ENCODE measurements at regions not wholly inside any gene's neighbourhood (a gene's known extent, or its start where the extent isn't known, plus 50 kb on each side); places are given as distances from the start of the nearest gene placed in this dataset.
"Not testable (repeated sequence)": the region's sequence is repeated elsewhere in the genome, so short reads cannot be mapped to it uniquely, and the experiment has no call there.

DNA sequence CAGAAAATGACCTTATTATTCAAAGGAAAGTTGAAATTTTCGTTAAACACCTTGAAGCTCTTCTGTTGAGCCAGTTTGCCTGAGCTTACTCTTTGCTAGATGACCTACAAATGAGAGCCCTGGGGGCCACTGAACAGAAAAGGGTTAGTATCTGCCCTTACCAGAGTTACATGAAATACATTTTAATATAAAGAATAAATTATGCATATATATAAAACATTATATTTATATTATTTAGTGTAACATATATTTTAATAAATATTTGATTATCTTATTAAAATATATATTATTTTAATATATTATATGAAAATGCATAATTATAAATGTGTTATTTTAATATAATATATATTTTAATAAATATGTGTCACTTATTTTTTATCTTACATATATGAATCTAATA is 628.4 kb upstream of the TPK1 start:
- Histone ChIP-seq H3K79me2 (ENCODE audit: insufficient read depth, low read length) (no peaks in the 10 kb centered on the region), H3K27me3 (ENCODE audit: low read length) (no peaks in the 10 kb centered on the region), H3K9me3 (ENCODE audit: insufficient read depth, low read length) (no peaks in the 10 kb centered on the region), H2AFZ (ENCODE audit: low read depth, low read length, severe bottlenecking) (no peak overlapping the region), H3K36me3 (ENCODE audit: low read length) (no peaks in the 10 kb centered on the region), H4K20me1 (ENCODE audit: low read depth, low read length) (no peaks in the 10 kb centered on the region), H3K9me2 (replicated peaks; ENCODE audit: insufficient read depth, low read length) (no peaks in the 10 kb centered on the region), H3F3A (ENCODE audit: insufficient read depth) (no peaks in the 10 kb centered on the region), H3K9ac (ENCODE audit: low read length) (no peak overlapping the region), H3K4me2 (ENCODE audit: low read depth, low read length, poor library complexity, severe bottlenecking) (no peak overlapping the region), H3K4me3 (ENCODE audit: insufficient read depth, low read length, poor library complexity, severe bottlenecking) (no peak overlapping the region), H3K27ac (ENCODE audit: low read depth, low read length) (no peak overlapping the region)
- no peak for TF ChIP-seq EZH2phosphoT487 (conservative IDR thresholded peaks at IDR 0.05; ENCODE audit: low read length)
- TF ChIP-seq, protein P1, sequence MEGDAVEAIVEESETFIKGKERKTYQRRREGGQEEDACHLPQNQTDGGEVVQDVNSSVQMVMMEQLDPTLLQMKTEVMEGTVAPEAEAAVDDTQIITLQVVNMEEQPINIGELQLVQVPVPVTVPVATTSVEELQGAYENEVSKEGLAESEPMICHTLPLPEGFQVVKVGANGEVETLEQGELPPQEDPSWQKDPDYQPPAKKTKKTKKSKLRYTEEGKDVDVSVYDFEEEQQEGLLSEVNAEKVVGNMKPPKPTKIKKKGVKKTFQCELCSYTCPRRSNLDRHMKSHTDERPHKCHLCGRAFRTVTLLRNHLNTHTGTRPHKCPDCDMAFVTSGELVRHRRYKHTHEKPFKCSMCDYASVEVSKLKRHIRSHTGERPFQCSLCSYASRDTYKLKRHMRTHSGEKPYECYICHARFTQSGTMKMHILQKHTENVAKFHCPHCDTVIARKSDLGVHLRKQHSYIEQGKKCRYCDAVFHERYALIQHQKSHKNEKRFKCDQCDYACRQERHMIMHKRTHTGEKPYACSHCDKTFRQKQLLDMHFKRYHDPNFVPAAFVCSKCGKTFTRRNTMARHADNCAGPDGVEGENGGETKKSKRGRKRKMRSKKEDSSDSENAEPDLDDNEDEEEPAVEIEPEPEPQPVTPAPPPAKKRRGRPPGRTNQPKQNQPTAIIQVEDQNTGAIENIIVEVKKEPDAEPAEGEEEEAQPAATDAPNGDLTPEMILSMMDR (IDR thresholded peaks at IDR 0.05; ENCODE audit: insufficient read depth, low read length, poor library complexity, severe bottlenecking): no peak

DNA sequence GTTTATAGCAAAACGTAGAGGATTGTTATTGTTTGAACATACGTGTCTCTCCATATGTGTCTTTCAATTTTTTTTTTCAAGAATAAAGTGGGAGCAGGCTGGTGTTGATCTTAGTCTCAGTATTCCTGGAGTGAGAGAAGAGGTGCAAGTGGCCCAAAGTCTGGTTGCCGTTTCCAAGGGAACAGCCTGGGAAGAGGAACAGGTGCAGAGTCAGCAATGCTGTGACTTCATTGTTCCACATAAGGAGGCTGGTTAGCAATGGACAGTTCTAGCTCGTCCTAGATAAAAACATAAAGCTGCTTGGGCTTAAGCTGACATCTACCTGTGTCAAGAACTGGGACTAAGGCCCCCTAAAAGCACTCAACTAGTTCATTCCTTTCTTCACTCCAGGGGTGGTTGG is 626.6 kb upstream of the TPK1 start:
- Histone ChIP-seq H3K4me2 (ENCODE audit: low read depth, low read length, poor library complexity, severe bottlenecking) (no peak overlapping the region), H3K9me3 (ENCODE audit: insufficient read depth, low read length) (no peaks in the 10 kb centered on the region), H3K36me3 (ENCODE audit: low read length) (no peaks in the 10 kb centered on the region), H3K79me2 (ENCODE audit: insufficient read depth, low read length) (no peaks in the 10 kb centered on the region), H2AFZ (ENCODE audit: low read depth, low read length, severe bottlenecking) (no peak overlapping the region), H3F3A (ENCODE audit: insufficient read depth) (no peaks in the 10 kb centered on the region), H4K20me1 (ENCODE audit: low read depth, low read length) (no peaks in the 10 kb centered on the region), H3K4me3 (ENCODE audit: insufficient read depth, low read length, poor library complexity, severe bottlenecking) (no peak overlapping the region), H3K27ac (ENCODE audit: low read depth, low read length) (no peak overlapping the region), H3K9me2 (replicated peaks; ENCODE audit: insufficient read depth, low read length) (no peaks in the 10 kb centered on the region), H3K9ac (ENCODE audit: low read length) (no peak overlapping the region), H3K27me3 (ENCODE audit: low read length) (no peaks in the 10 kb centered on the region)
- TF ChIP-seq EZH2phosphoT487 (conservative IDR thresholded peaks at IDR 0.05; ENCODE audit: low read length): no peak
- TF ChIP-seq, protein P1 (IDR thresholded peaks at IDR 0.05; ENCODE audit: insufficient read depth, low read length, poor library complexity, severe bottlenecking): no peak

DNA sequence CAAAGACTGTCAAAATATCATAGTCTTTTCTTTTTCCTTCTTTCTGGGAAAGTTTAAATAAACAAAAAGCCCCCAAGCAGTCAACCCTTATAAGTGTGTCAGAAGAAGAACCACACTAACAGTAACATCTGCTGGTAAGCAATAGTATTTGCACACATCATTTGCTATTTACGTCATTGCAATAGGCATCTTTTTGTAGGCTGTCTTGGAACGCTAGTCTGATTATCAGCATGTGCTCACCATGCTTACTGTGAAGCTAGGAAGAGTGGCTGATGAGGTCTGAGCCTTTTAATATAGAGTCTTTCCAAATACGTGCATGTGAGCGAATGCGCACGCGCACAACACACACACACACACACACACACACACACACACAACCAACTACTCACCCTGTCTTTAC is 599.0 kb upstream of the TPK1 start:
- H4K20me1 ChIP-seq (ENCODE audit: low read depth, low read length): no peaks in the 10 kb centered on the region
- no peak overlapping the region for H2AFZ ChIP-seq (ENCODE audit: low read depth, low read length, severe bottlenecking)
- H3K9me3 ChIP-seq (ENCODE audit: insufficient read depth, low read length): no peaks in the 10 kb centered on the region
- no peak overlapping the region for H3K9ac ChIP-seq (ENCODE audit: low read length)
- H3K36me3 ChIP-seq (ENCODE audit: low read length): no peaks in the 10 kb centered on the region
- no peaks in the 10 kb centered on the region for H3K9me2 ChIP-seq (replicated peaks; ENCODE audit: insufficient read depth, low read length)
- no peak overlapping the region for H3K27ac ChIP-seq (ENCODE audit: low read depth, low read length)
- no peaks in the 10 kb centered on the region for H3F3A ChIP-seq (ENCODE audit: insufficient read depth)
- H3K27me3 ChIP-seq (ENCODE audit: low read length): no peaks in the 10 kb centered on the region
- H3K79me2 ChIP-seq (ENCODE audit: insufficient read depth, low read length): no peaks in the 10 kb centered on the region
- H3K4me3 ChIP-seq (ENCODE audit: insufficient read depth, low read length, poor library complexity, severe bottlenecking): no peak overlapping the region
- TF ChIP-seq EZH2phosphoT487 (conservative IDR thresholded peaks at IDR 0.05; ENCODE audit: low read length): no peak
- TF ChIP-seq, protein P1 (IDR thresholded peaks at IDR 0.05; ENCODE audit: insufficient read depth, low read length, poor library complexity, severe bottlenecking): no peak
- no peak overlapping the region for H3K4me2 ChIP-seq (ENCODE audit: low read depth, low read length, poor library complexity, severe bottlenecking)

DNA sequence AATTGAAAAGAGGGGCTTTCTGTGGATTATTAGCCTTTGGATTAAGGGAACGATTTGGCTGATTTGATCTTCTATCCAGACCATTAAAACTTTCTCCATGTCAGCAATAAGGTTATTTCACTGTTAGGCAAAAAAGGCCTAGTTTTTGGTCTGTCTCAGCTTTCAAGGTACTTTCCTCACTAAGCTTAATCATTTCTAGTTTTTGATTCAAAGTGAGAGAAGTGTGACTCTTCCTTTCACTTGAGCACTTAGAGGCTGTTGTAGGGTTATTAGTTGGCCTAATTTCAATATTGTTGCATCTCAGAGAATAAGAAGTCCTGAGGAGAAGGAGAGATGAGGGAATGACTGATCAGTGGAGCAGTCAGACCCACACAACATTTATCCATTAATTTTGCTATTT is 596.0 kb upstream of the TPK1 start:
- TF ChIP-seq, protein P1 (IDR thresholded peaks at IDR 0.05; ENCODE audit: insufficient read depth, low read length, poor library complexity, severe bottlenecking): no peak
- no peak for TF ChIP-seq EZH2phosphoT487 (conservative IDR thresholded peaks at IDR 0.05; ENCODE audit: low read length)
- no peaks in the 10 kb centered on the region for H3K27me3 ChIP-seq (ENCODE audit: low read length)
- no peaks in the 10 kb centered on the region for H3K9me3 ChIP-seq (ENCODE audit: insufficient read depth, low read length)
- H3K79me2 ChIP-seq (ENCODE audit: insufficient read depth, low read length): no peaks in the 10 kb centered on the region
- no peaks in the 10 kb centered on the region for H3F3A ChIP-seq (ENCODE audit: insufficient read depth)
- no peak overlapping the region for H3K4me2 ChIP-seq (ENCODE audit: low read depth, low read length, poor library complexity, severe bottlenecking)
- no peak overlapping the region for H3K9ac ChIP-seq (ENCODE audit: low read length)
- no peaks in the 10 kb centered on the region for H4K20me1 ChIP-seq (ENCODE audit: low read depth, low read length)
- no peak overlapping the region for H3K4me3 ChIP-seq (ENCODE audit: insufficient read depth, low read length, poor library complexity, severe bottlenecking)
- no peaks in the 10 kb centered on the region for H3K36me3 ChIP-seq (ENCODE audit: low read length)
- no peak overlapping the region for H2AFZ ChIP-seq (ENCODE audit: low read depth, low read length, severe bottlenecking)
- no peak overlapping the region for H3K27ac ChIP-seq (ENCODE audit: low read depth, low read length)
- H3K9me2 ChIP-seq (replicated peaks; ENCODE audit: insufficient read depth, low read length): no peaks in the 10 kb centered on the region

GRCh38 chr7:145418481-145418880 is 582.6 kb upstream of the TPK1 start:
- H2AFZ ChIP-seq (ENCODE audit: low read depth, low read length, severe bottlenecking); H3F3A ChIP-seq (ENCODE audit: insufficient read depth); H3K9me3 ChIP-seq (ENCODE audit: insufficient read depth, low read length); H3K9me2 ChIP-seq (replicated peaks; ENCODE audit: insufficient read depth, low read length); H3K9ac ChIP-seq (ENCODE audit: low read length); H3K4me3 ChIP-seq (ENCODE audit: insufficient read depth, low read length, poor library complexity, severe bottlenecking); H3K4me2 ChIP-seq (ENCODE audit: low read depth, low read length, poor library complexity, severe bottlenecking); H3K27ac ChIP-seq (ENCODE audit: low read depth, low read length); H3K79me2 ChIP-seq (ENCODE audit: insufficient read depth, low read length); H3K27me3 ChIP-seq (ENCODE audit: low read length); H4K20me1 ChIP-seq (ENCODE audit: low read depth, low read length); H3K36me3 ChIP-seq (ENCODE audit: low read length): not testable (repeated sequence)

Data from SU-DHL-6 (cell line).